ENCODE measurements at regions not wholly inside any gene's neighbourhood (a gene's known extent, or its start where the extent isn't known, plus 50 kb on each side); places are given as distances from the start of the nearest gene placed in this dataset.

DNA sequence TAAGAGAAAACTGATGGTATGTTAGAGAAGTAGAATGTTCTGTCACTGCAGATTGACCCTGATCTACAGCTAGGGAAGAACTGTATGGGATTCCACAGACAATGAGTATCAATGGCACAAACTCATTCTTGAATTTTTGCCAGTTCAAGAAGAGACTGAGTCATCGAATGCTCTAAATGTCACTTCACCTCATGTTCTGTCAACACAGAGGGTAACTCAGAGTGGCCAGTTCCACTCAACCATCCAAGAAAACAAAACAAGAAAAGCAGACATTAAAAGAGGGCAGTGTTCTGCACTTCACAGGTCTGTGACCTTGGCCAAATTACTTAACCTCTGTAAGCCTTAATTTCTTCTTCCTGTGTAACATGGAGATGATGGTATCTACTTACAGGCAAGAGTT is 132.2 kb upstream of the HMHB1 start:
- TF ChIP-seq, protein P1, sequence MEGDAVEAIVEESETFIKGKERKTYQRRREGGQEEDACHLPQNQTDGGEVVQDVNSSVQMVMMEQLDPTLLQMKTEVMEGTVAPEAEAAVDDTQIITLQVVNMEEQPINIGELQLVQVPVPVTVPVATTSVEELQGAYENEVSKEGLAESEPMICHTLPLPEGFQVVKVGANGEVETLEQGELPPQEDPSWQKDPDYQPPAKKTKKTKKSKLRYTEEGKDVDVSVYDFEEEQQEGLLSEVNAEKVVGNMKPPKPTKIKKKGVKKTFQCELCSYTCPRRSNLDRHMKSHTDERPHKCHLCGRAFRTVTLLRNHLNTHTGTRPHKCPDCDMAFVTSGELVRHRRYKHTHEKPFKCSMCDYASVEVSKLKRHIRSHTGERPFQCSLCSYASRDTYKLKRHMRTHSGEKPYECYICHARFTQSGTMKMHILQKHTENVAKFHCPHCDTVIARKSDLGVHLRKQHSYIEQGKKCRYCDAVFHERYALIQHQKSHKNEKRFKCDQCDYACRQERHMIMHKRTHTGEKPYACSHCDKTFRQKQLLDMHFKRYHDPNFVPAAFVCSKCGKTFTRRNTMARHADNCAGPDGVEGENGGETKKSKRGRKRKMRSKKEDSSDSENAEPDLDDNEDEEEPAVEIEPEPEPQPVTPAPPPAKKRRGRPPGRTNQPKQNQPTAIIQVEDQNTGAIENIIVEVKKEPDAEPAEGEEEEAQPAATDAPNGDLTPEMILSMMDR (optimal IDR thresholded peaks at IDR 0.05 in 1 of 3, IDR thresholded peaks at IDR 0.05 in 1 of 3, conservative IDR thresholded peaks at IDR 0.05 in 1 of 3; ENCODE audit: extremely low read depth in 1 of 3, insufficient read depth in 2 of 3, low read length in 3 of 3): no peak
- no peak for TF ChIP-seq EZH2 (IDR thresholded peaks at IDR 0.05; ENCODE audit: low read length)
